Mesenchymal stem cell (in vitro differentiated cells and primary cell): ENCODE measurements at regions not wholly inside any gene's neighbourhood (a gene's known extent, or its start where the extent isn't known, plus 50 kb on each side); places are given as distances from the start of the nearest gene placed in this dataset.

Experiments used
- DNase-seq: peaks from one replicate; pipeline ENCODE4 v3.0.0-alpha.2; 2013
- H2AFZ ChIP-seq: one replicate; pipeline ENCODE4 v1.6.1; 2013; ENCODE audit warnings: low read depth, mild to moderate bottlenecking, control low read depth, inconsistent platforms, low read length, moderate library complexity
- H2AK5ac ChIP-seq: 2 replicates; pipeline ENCODE4 v1.6.1; 2013; ENCODE audit warnings: low read length, moderate library complexity, mild to moderate bottlenecking, inconsistent platforms; ENCODE audit not compliant: severe bottlenecking
- H2BK120ac ChIP-seq: one replicate; pipeline ENCODE4 v1.6.1; 2013; ENCODE audit warnings: low read depth, mild to moderate bottlenecking, inconsistent platforms, low read length, moderate library complexity
- H2BK12ac ChIP-seq, 2 experiments: one replicate each; pipeline ENCODE4 v1.6.1; 2013; ENCODE audit warnings: inconsistent platforms in 2 of 2, low read length in 2 of 2, mild to moderate bottlenecking in 2 of 2, moderate library complexity in 2 of 2, control low read depth in 1 of 2
- H2BK15ac ChIP-seq: one replicate; pipeline ENCODE4 v1.6.1; 2013; ENCODE audit warnings: mild to moderate bottlenecking, low read depth, inconsistent platforms; ENCODE audit not compliant: poor library complexity, severe bottlenecking
- H2BK5ac ChIP-seq: 2 replicates; pipeline ENCODE4 v1.6.1; 2013; ENCODE audit warnings: low read depth, mild to moderate bottlenecking, low read length, control low read depth, inconsistent platforms; ENCODE audit not compliant: poor library complexity, severe bottlenecking
- H3K14ac ChIP-seq, 2 experiments: one replicate each; pipeline ENCODE4 v1.6.1; 2013; ENCODE audit warnings: inconsistent platforms in 2 of 2, low read length in 2 of 2, control low read depth in 1 of 2, mild to moderate bottlenecking in 1 of 2, moderate library complexity in 1 of 2
- H3K18ac ChIP-seq, 2 experiments: one replicate each; pipeline ENCODE4 v1.6.1; 2013; ENCODE audit warnings: inconsistent platforms in 2 of 2, low read length in 2 of 2, control low read depth in 1 of 2, low read depth in 1 of 2, mild to moderate bottlenecking in 1 of 2
- H3K23ac ChIP-seq, 2 experiments: one replicate each; pipeline ENCODE4 v1.6.1; 2013; ENCODE audit warnings: inconsistent platforms in 2 of 2, low read length in 2 of 2, mild to moderate bottlenecking in 2 of 2, moderate library complexity in 2 of 2, control low read depth in 1 of 2
- H3K27ac ChIP-seq: 2 replicates; pipeline ENCODE4 v1.5.1; 2013; ENCODE audit warnings: mild to moderate bottlenecking, moderate library complexity, low read length, control low read depth, inconsistent platforms; ENCODE audit not compliant: poor library complexity, severe bottlenecking
- H3K27me3 ChIP-seq, 2 experiments: 2 replicates each; pipeline versions ENCODE4 v1.6.1 to v1.7.0; 2013; ENCODE audit warnings: low read length in 2 of 2, mild to moderate bottlenecking in 2 of 2, moderate library complexity in 2 of 2, control low read depth in 1 of 2, inconsistent platforms in 1 of 2; ENCODE audit not compliant: control insufficient read depth in 1 of 2, insufficient read depth in 1 of 2
- H3K36me3 ChIP-seq, 2 experiments: 2 replicates each; pipeline versions ENCODE4 v1.6.1 to v1.7.0; 2013; ENCODE audit warnings: low read length in 2 of 2, control low read depth in 1 of 2, inconsistent platforms in 1 of 2, low read depth in 1 of 2, mild to moderate bottlenecking in 1 of 2; ENCODE audit not compliant: insufficient read depth in 2 of 2, control insufficient read depth in 1 of 2
- H3K4ac ChIP-seq, 2 experiments: one replicate each; pipeline ENCODE4 v1.6.1; 2013; ENCODE audit warnings: inconsistent platforms in 2 of 2, low read length in 2 of 2, mild to moderate bottlenecking in 2 of 2, moderate library complexity in 2 of 2, control low read depth in 1 of 2, low read depth in 1 of 2
- H3K4me1 ChIP-seq: 2 replicates; pipeline ENCODE4 v1.6.1; 2013; ENCODE audit warnings: low read depth, low read length, control low read depth; ENCODE audit not compliant: control insufficient read depth, insufficient read depth
- H3K4me2 ChIP-seq: 2 replicates; pipeline ENCODE4 v1.6.1; 2013; ENCODE audit warnings: low read length, mild to moderate bottlenecking, inconsistent platforms; ENCODE audit not compliant: poor library complexity, severe bottlenecking
- H3K4me3 ChIP-seq, 2 experiments: 2 replicates each; pipeline versions ENCODE4 v1.5.1 to v1.7.0; 2013; ENCODE audit warnings: low read length in 2 of 2, mild to moderate bottlenecking in 2 of 2, control low read depth in 1 of 2, low read depth in 1 of 2; ENCODE audit not compliant: insufficient read depth in 1 of 2
- H3K79me1 ChIP-seq: replicated peaks from 2 replicates; pipeline ENCODE4 v1.6.1; 2013; ENCODE audit warnings: mild to moderate bottlenecking, control low read depth, low read length, inconsistent platforms; ENCODE audit not compliant: poor library complexity, severe bottlenecking
- H3K9ac ChIP-seq: 2 replicates; pipeline ENCODE4 v1.7.0; 2013; ENCODE audit warnings: mild to moderate bottlenecking, low read length, moderate library complexity
- H3K9me3 ChIP-seq: 2 replicates; pipeline ENCODE4 v1.7.0; 2013; ENCODE audit warnings: mild to moderate bottlenecking, low read length; ENCODE audit not compliant: control insufficient read depth
- H4K8ac ChIP-seq: one replicate; pipeline ENCODE4 v1.6.1; 2013; ENCODE audit warnings: inconsistent platforms, mild to moderate bottlenecking, low read length, moderate library complexity
- H4K91ac ChIP-seq: one replicate; pipeline ENCODE4 v1.6.1; 2013; ENCODE audit warnings: mild to moderate bottlenecking, low read length, inconsistent platforms
- WGBS: methylation state at CpG from one replicate; pipeline ENCODE4 v1.1.7; 2013; ENCODE audit warnings: mixed read lengths; 5-methylcytosine and 5-hydroxymethylcytosine counted together

DNA sequence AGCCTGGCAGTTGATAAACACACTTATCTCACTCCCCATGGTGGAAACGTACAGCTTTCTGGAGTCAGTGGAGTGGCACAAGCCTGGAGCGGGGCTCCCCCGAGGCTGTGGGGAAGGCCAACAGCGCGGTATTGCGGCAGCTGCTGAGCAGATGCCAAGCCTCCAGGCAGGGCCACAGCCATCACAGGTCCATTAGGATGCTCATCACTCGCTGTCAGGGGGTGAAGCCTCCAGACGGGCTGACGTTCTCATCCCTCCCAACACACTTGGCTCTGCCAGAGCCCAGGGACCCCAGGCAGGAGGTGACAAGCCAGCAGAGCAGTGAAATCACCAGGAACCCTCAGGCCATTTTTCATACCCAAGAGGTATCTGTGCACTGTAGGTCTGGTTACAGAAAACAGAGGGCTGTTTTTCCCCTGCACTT is 529.2 kb upstream of the KLHL29 start:
- no peak overlapping the region for H3K23ac ChIP-seq
- H3K9ac ChIP-seq: no peak overlapping the region
- no peak overlapping the region for H2BK15ac ChIP-seq
- no peak overlapping the region for H2BK120ac ChIP-seq
- no peak overlapping the region for H4K8ac ChIP-seq
- H3K36me3 ChIP-seq: no peaks in the 10 kb centered on the region
- H4K91ac ChIP-seq: no peak overlapping the region
- no peaks in the 10 kb centered on the region for H3K27me3 ChIP-seq
- H2AFZ ChIP-seq: no peak overlapping the region
- H3K4me3 ChIP-seq: no peak overlapping the region
- no peak overlapping the region for H3K27ac ChIP-seq
- H2BK5ac ChIP-seq: no peak overlapping the region
- no peak overlapping the region for H2BK12ac ChIP-seq
- WGBS: 75% methylated on average over 9 of the region's 9 CpGs
- H3K14ac ChIP-seq: no peak overlapping the region
- H2AK5ac ChIP-seq: no peak overlapping the region
- no peak overlapping the region for H3K4ac ChIP-seq
- H3K4me1 ChIP-seq: no peaks in the 10 kb centered on the region
- H3K4me2 ChIP-seq: no peak overlapping the region
- no peaks in the 10 kb centered on the region for H3K9me3 ChIP-seq
- no peak overlapping the region for H3K18ac ChIP-seq
- no peak for DNase-seq
- H3K79me1 ChIP-seq: no peaks in the 10 kb centered on the region

DNA sequence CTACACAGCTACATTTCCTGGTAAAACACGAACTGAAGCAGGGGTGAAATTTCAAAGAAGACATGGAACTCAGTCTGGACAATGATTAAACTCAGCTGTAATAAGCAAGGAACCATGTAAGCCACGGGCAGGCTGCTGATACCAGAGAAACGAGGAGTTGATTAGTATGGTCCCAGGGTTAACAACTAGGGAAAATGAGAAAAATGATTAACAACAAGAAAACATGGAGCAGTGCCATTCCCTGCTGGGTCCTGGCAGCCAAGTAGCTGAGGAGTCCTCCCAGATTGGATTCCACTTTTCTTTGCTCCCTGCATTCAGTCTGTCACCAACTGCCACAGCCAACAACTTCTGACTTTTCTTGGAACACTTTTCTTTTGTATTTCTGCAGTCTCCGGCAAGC is 517.0 kb upstream of the KLHL29 start:
- no peak overlapping the region for H2BK15ac ChIP-seq
- no peaks in the 10 kb centered on the region for H3K27me3 ChIP-seq
- no peaks in the 10 kb centered on the region for H3K79me1 ChIP-seq
- no peaks in the 10 kb centered on the region for H3K9me3 ChIP-seq
- no peaks in the 10 kb centered on the region for H3K4me1 ChIP-seq
- no peak overlapping the region for H2BK12ac ChIP-seq
- no peak overlapping the region for H3K23ac ChIP-seq
- H2BK120ac ChIP-seq: no peak overlapping the region
- no peak overlapping the region for H3K27ac ChIP-seq
- no peak for DNase-seq
- H3K14ac ChIP-seq: no peak overlapping the region
- WGBS: 48% methylated on average over 4 of the region's 4 CpGs
- no peak overlapping the region for H2BK5ac ChIP-seq
- no peak overlapping the region for H2AFZ ChIP-seq
- no peak overlapping the region for H4K91ac ChIP-seq
- H3K4me2 ChIP-seq: no peak overlapping the region
- no peaks in the 10 kb centered on the region for H3K36me3 ChIP-seq
- H3K18ac ChIP-seq: no peak overlapping the region
- H4K8ac ChIP-seq: no peak overlapping the region
- H3K9ac ChIP-seq: no peak overlapping the region
- no peak overlapping the region for H3K4me3 ChIP-seq
- no peak overlapping the region for H3K4ac ChIP-seq
- no peak overlapping the region for H2AK5ac ChIP-seq

DNA sequence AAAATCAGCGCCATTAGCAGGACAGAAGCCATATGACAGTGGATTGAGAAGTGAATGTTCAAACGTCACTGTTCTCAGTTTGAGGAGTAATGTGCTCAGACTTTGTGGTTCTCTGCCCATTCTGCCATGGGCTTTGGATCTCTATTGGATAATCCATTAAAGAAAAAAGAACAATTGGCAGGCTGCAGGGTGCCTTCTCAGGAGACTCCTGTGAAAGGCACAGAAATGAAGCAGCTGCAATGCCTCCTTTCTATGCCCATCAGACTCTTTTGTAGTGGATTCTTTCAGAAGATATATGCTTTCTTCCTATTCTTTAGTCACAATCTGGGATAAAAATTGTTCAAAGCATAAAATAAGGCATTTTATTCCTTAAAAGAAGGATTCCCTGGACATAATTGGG is 506.9 kb upstream of the KLHL29 start:
- no peak for DNase-seq
- Histone ChIP-seq H3K27me3 (no peaks in the 10 kb centered on the region), H3K36me3 (no peaks in the 10 kb centered on the region), H2AK5ac (no peak overlapping the region), H3K4me2 (no peak overlapping the region), H2BK15ac (no peak overlapping the region), H3K27ac (no peak overlapping the region), H3K79me1 (no peaks in the 10 kb centered on the region), H3K23ac (no peak overlapping the region), H2AFZ (no peak overlapping the region), H2BK120ac (no peak overlapping the region), H3K4me1 (no peaks in the 10 kb centered on the region), H3K14ac (no peak overlapping the region), H3K4me3 (no peak overlapping the region), H4K91ac (no peak overlapping the region), H4K8ac (no peak overlapping the region), H3K9ac (no peak overlapping the region), H3K4ac (no peak overlapping the region), H2BK5ac (no peak overlapping the region), H3K18ac (no peak overlapping the region), H3K9me3 (no peaks in the 10 kb centered on the region), H2BK12ac (no peak overlapping the region)
- 71% methylated on average over 2 of the region's 2 CpGs for WGBS

DNA sequence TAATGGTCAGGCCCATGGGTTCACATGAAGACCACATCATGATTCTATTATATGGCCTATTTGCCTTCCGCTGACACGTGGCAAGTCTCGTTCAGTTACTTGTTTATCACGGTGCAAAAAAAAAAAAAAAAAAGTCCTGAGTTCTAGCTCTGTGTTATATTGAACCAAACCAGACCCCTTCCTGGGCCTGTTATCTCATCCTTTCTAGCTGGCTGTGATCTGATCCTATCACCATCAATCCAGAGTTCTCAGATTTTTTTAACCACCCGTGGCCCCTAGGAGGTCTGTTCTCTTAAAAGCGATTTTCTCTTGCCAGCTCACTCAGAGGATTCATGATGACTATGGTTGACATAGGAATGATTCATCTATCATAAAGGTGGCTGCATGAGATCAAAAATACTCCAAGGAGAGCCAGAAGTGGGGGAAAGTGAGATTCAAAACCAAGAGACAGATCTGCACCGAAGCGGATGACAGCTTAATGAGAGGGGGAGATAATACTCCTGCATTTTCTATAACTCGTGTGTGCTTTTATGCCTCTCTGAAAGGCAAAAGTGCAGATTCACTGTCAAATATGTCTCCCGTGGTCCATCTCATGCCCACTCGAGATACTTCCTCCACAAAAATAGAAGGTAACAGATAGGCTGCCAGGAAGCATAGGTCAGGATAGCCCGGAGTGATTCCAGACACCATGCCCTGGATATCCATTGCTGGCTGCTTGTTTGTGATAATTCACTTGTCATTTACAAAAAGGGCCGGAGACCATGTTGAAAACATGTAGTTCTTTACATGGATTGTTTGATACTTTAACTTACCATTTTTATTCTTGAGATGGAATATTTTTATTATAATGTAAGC is 505.7 kb upstream of the KLHL29 start:
- Histone ChIP-seq H2BK15ac (no peak overlapping the region), H4K91ac (no peak overlapping the region), H3K14ac (no peak overlapping the region), H3K4me3 (no peak overlapping the region), H2AFZ (no peak overlapping the region), H3K27me3 (no peaks in the 10 kb centered on the region), H2BK5ac (no peak overlapping the region), H3K9ac (no peak overlapping the region), H3K4ac (no peak overlapping the region), H3K36me3 (no peaks in the 10 kb centered on the region), H3K18ac (no peak overlapping the region), H2BK12ac (no peak overlapping the region), H3K79me1 (no peaks in the 10 kb centered on the region), H3K4me1 (no peaks in the 10 kb centered on the region), H3K23ac (no peak overlapping the region), H3K4me2 (no peak overlapping the region), H2AK5ac (no peak overlapping the region), H3K27ac (no peak overlapping the region), H2BK120ac (no peak overlapping the region), H3K9me3 (no peaks in the 10 kb centered on the region), H4K8ac (no peak overlapping the region)
- DNase-seq: no peak
- WGBS: 47% methylated on average over 12 of the region's 13 CpGs
